Ovary (tissue), 7 donors: ENCODE measurements at regions not wholly inside any gene's neighbourhood (a gene's known extent, or its start where the extent isn't known, plus 50 kb on each side); places are given as distances from the start of the nearest gene placed in this dataset.

Source experiments
- DNase-seq, 5 donors: peaks; one replicate each; pipeline ENCODE4 v3.0.0-alpha.2; 2019 to 2020
- H3K27ac ChIP-seq, 2 donors: fragments of 200-600 bp; one replicate each; pipeline versions ENCODE4 v1.5.1 to v1.8.0; 2019 to 2022
- H3K27me3 ChIP-seq: fragments of 200-600 bp; one replicate; pipeline ENCODE4 v1.8.0; 2022
- H3K36me3 ChIP-seq: fragments of 200-600 bp; sonication (generic); one replicate; pipeline ENCODE4 v1.5.1; 2019
- H3K4me1 ChIP-seq: one replicate; pipeline ENCODE4 v1.8.1; 2013; ENCODE audit warnings: mild to moderate bottlenecking, moderate library complexity; ENCODE audit not compliant: insufficient read depth
- H3K4me3 ChIP-seq: fragments of 200-600 bp; sonication (generic); one replicate; pipeline ENCODE4 v1.5.1; 2017
- H3K9me3 ChIP-seq, 2 donors: fragments of 200-600 bp in 1 of 2; sonication (generic) in 1 of 2; one replicate each; pipeline versions ENCODE4 v1.5.1 to v1.8.1; 2013 to 2019; ENCODE audit warnings: mild to moderate bottlenecking in 1 of 2, moderate library complexity in 1 of 2
- CTCF ChIP-seq, 3 donors: fragments of 450-650 bp in 2 of 3; fragments of 200-600 bp in 1 of 3; IDR thresholded peaks; one replicate each; pipeline versions ENCODE4 v1.5.1 to v1.8.0; 2016 to 2022; ENCODE audit warnings: antibody characterized with exemption in 3 of 3, mild to moderate bottlenecking in 1 of 3
- EP300 ChIP-seq: sonication (generic); formaldehyde crosslinking; IDR thresholded peaks from one replicate; pipeline ENCODE4 v1.6.1; 2017; ENCODE audit warnings: antibody characterized with exemption
- POLR2A ChIP-seq: fragments of 450-650 bp; IDR thresholded peaks from one replicate; pipeline ENCODE4 v1.6.1; 2017; ENCODE audit warnings: antibody characterized with exemption, mild to moderate bottlenecking, moderate library complexity
- whole genome bisulfite sequencing, 3 donors: extraction: QIAGEN DNeasy Blood & Tissue Kit in 1 of 3; methylation state at CpG; one replicate each; pipeline versions ENCODE4 v1.1.5 to v1.1.7; 2013 to 2017; 5-methylcytosine and 5-hydroxymethylcytosine counted together
- intact Hi-C, 4 donors: fragments of 100-400 bp; cut with DNase I; formaldehyde crosslinking; loops; one replicate each; pipeline versions ENCODE4 v1.11.0 to v1.15.1; 2022 to 2023
- donor health status: DM: no; HTN: no; CAD: no; lungs with moderate emphysema.
- donor health status: DM: no; HTN: no; CAD: no.
- donor health status: Bipolar disorder and iron deficiency.
- donor health status: DM: no; HTN: no; CAD: no.
- donor health status: DM: yes; HTN: yes; CAD: no.

GRCh38 chr7:16174253-16174652, 247.1 kb downstream of the CRPPA start:
- Histone ChIP-seq H3K27ac (no peak overlapping the region), H3K36me3 (no peaks in the 10 kb centered on the region), H3K4me1 (no peaks in the 10 kb centered on the region), H3K27me3 (no peaks in the 10 kb centered on the region), H3K9me3 (no peaks in the 10 kb centered on the region), H3K4me3 (no peak overlapping the region)
- WGBS, 3 donors = 53 to 83% (median 73%) methylated on average over 4 of the region's 4 CpGs
- intact Hi-C loops = no loop called here
- no peak for DNase-seq
- no peak for TF ChIP-seq EP300
- TF ChIP-seq POLR2A = no peak
- no peak for TF ChIP-seq CTCF (IDR thresholded peaks at IDR 0.05)

DNA sequence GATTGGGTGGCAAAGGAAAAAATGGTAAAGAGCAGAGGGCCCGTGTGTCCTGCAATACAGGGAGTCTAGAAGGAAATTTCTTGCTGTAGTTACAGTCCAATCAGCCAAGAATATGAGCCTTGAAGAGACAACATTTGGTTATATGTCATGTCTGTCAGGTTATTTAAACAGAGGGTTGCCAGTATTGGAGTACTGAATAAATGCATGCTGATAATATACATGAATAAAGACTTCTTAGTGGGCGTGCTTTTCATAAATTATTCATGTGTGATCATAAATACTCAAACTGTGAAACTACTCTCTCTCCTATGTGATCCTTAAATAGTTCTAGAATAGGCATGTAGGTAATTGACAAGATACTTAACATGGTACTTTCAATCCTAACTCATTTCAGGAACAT, 249.0 kb downstream of the CRPPA start:
- intact Hi-C loops = no loop called here
- H3K27ac ChIP-seq = no peak overlapping the region
- DNase-seq = no peak
- H3K36me3 ChIP-seq = no peaks in the 10 kb centered on the region
- H3K4me3 ChIP-seq = no peak overlapping the region
- TF ChIP-seq EP300 (no peak), POLR2A (no peak), CTCF (IDR thresholded peaks at IDR 0.05) (no peak)
- no peaks in the 10 kb centered on the region for H3K9me3 ChIP-seq
- H3K27me3 ChIP-seq = no peaks in the 10 kb centered on the region
- no peaks in the 10 kb centered on the region for H3K4me1 ChIP-seq
- 90 to 99% (median 92%) methylated on average over 2 of the region's 2 CpGs for WGBS, 3 donors

GRCh38 chr7:16171928-16172327, 249.4 kb downstream of the CRPPA start:
- Histone ChIP-seq H3K4me1 (no peaks in the 10 kb centered on the region), H3K36me3 (no peaks in the 10 kb centered on the region), H3K27ac (no peak overlapping the region), H3K27me3 (no peaks in the 10 kb centered on the region), H3K9me3 (no peaks in the 10 kb centered on the region), H3K4me3 (no peak overlapping the region)
- TF ChIP-seq POLR2A = no peak
- no peak for DNase-seq
- intact Hi-C loops = no loop called here
- WGBS, 3 donors = 36 to 43% (median 40%) methylated on average over 3 of the region's 3 CpGs

DNA sequence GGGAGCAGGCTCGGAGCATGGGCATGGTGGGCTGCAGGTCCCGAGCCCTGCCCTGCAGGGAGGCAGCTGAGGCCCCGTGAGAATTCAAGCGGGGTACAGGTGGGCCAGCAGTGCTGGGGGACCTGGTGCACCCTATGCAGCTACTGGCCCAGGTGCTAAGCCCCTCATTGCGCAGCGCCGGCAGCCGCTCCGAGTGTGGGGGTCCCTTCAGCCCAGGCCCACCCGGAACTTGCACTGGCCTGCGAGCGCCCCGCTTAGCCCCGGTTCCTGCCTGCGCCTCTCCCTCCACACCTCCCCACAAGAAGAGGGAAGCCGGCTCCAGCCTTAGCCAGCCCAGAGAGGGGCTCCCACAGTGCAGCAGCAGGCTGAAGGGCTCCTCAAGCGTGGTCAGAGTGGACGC, 250.7 kb downstream of the CRPPA start:
- Histone ChIP-seq H3K27me3 (no peaks in the 10 kb centered on the region), H3K4me3 (no peak overlapping the region), H3K36me3 (no peaks in the 10 kb centered on the region), H3K9me3 (no peaks in the 10 kb centered on the region), H3K27ac (no peak overlapping the region), H3K4me1 (no peaks in the 10 kb centered on the region)
- TF ChIP-seq CTCF (IDR thresholded peaks at IDR 0.05) (no peak), POLR2A (no peak), EP300 (no peak)
- DNase-seq = no peak
- intact Hi-C loops = no loop called here
- WGBS, 3 donors = 95 to 97% (median 95%) methylated on average over 16 to 18 of the region's 18 CpGs

DNA sequence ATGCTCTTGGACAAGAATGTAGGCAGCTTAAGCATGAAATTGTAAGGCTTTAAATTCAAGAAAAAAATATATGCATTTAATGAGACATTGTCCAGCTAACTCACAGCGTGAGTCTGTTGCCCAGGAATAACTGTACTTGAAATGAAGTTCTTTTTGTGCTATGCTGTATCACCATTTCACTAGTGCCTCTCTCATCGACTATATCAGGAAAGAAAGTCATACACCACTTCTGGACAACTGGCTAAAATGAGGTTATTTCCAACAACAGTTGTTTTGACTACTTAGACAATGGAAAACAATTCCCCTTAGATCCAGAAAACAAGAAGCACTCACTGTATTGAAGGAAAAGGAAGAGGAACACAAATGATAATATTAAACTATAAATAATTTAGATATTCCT, 251.8 kb downstream of the CRPPA start:
- no peak for TF ChIP-seq CTCF (IDR thresholded peaks at IDR 0.05)
- no peak for TF ChIP-seq EP300
- no peak for TF ChIP-seq POLR2A
- no peaks in the 10 kb centered on the region for H3K4me1 ChIP-seq
- no peak for DNase-seq
- WGBS, 3 donors = 78 to 86% (median 81%) methylated on average over 2 of the region's 2 CpGs
- H3K27ac ChIP-seq = no peak overlapping the region
- no peaks in the 10 kb centered on the region for H3K36me3 ChIP-seq
- intact Hi-C loops = no loop called here
- no peaks in the 10 kb centered on the region for H3K9me3 ChIP-seq
- no peak overlapping the region for H3K4me3 ChIP-seq
- H3K27me3 ChIP-seq = no peaks in the 10 kb centered on the region
